ENCODE measurements at regions not wholly inside any gene's neighbourhood (a gene's known extent, or its start where the extent isn't known, plus 50 kb on each side); places are given as distances from the start of the nearest gene placed in this dataset.

GRCh38 chr10:130956251-130956650, 355.3 kb downstream of the TCERG1L start:
- intact Hi-C loops (cut with DNase I; ENCODE audit: low total_unique reads) = no loop called here
- no peak for DNase-seq
- Histone ChIP-seq H3K27ac (no peak overlapping the region), H3K4me1 (no peaks in the 10 kb centered on the region), H3K9me3 (no peaks in the 10 kb centered on the region), H3K27me3 (no peaks in the 10 kb centered on the region), H3K36me3 (no peaks in the 10 kb centered on the region), H3K4me3 (no peak overlapping the region)
- TF ChIP-seq POLR2A (IDR thresholded peaks at IDR 0.05) (no peak), CTCF (IDR thresholded peaks at IDR 0.05) (no peak)

GRCh38 chr10:130957423-130957822, 354.1 kb downstream of the TCERG1L start:
- Histone ChIP-seq H3K4me3 (no peak overlapping the region), H3K27me3 (no peaks in the 10 kb centered on the region), H3K27ac (no peak overlapping the region), H3K36me3 (no peaks in the 10 kb centered on the region), H3K9me3 (no peaks in the 10 kb centered on the region), H3K4me1 (no peaks in the 10 kb centered on the region)
- no peak for DNase-seq
- intact Hi-C loops (cut with DNase I; ENCODE audit: low total_unique reads) = no loop called here
- TF ChIP-seq CTCF (IDR thresholded peaks at IDR 0.05) (no peak), POLR2A (IDR thresholded peaks at IDR 0.05) (no peak)

- H3K9me3 ChIP-seq = no peaks in the 10 kb centered on the region
- TF ChIP-seq CTCF (IDR thresholded peaks at IDR 0.05) = no peak
- TF ChIP-seq POLR2A (IDR thresholded peaks at IDR 0.05) = no peak
- no peak for DNase-seq
- intact Hi-C loops (cut with DNase I; ENCODE audit: low total_unique reads) = no loop called here
- no peak overlapping the region for H3K27ac ChIP-seq
- no peaks in the 10 kb centered on the region for H3K27me3 ChIP-seq
- no peak overlapping the region for H3K4me3 ChIP-seq
- H3K36me3 ChIP-seq = no peaks in the 10 kb centered on the region
- H3K4me1 ChIP-seq = no peaks in the 10 kb centered on the region
These were observed 353.5 kb downstream of the TCERG1L start for GRCh38 chr10:130958003-130958402.

- no peak for TF ChIP-seq CTCF (IDR thresholded peaks at IDR 0.05)
- Histone ChIP-seq H3K27ac (no peak overlapping the region), H3K9me3 (no peaks in the 10 kb centered on the region), H3K36me3 (no peaks in the 10 kb centered on the region), H3K4me1 (no peaks in the 10 kb centered on the region), H3K27me3 (no peaks in the 10 kb centered on the region), H3K4me3 (no peak overlapping the region)
- DNase-seq = no peak
- intact Hi-C loops (cut with DNase I; ENCODE audit: low total_unique reads) = no loop called here
These were observed 352.4 kb downstream of the TCERG1L start for GRCh38 chr10:130958981-130959751.

- TF ChIP-seq CTCF (IDR thresholded peaks at IDR 0.05) = no peak
- no peak for TF ChIP-seq POLR2A (IDR thresholded peaks at IDR 0.05)
- intact Hi-C loops (cut with DNase I; ENCODE audit: low total_unique reads) = no loop called here
These were observed 351.7 kb downstream of the TCERG1L start for GRCh38 chr10:130959752-130960195.

More at GRCh38 chr10:130959752-130960195, 351.7 kb downstream of the TCERG1L start:
- no peaks in the 10 kb centered on the region for H3K9me3 ChIP-seq
- no peak overlapping the region for H3K4me3 ChIP-seq
- H3K27ac ChIP-seq = no peak overlapping the region
- H3K4me1 ChIP-seq = no peaks in the 10 kb centered on the region
- DNase-seq = no peak
- no peaks in the 10 kb centered on the region for H3K27me3 ChIP-seq
- no peaks in the 10 kb centered on the region for H3K36me3 ChIP-seq
